Activated B cell treated with CpG ODN at 0.5 μM for 24 hours (primary cell): ENCODE measurements at regions not wholly inside any gene's neighbourhood (a gene's known extent, or its start where the extent isn't known, plus 50 kb on each side); places are given as distances from the start of the nearest gene placed in this dataset.

Experiments used
- ATAC-seq: fragments of 200-7000 bp; cut with Tn5 transposase; one replicate; pipeline ENCODE4 v1.10.0; 2021; ENCODE audit warnings: low read depth, mild to moderate bottlenecking, moderate library complexity
- CTCF ChIA-PET: fragments of 350-600 bp; sonication (Branson Sonifier 250); formaldehyde crosslinking; loops from one replicate; lab custom pipeline; 2021; ENCODE audit warnings: antibody characterized with exemption; lab: Charles Lee
- POLR2A ChIA-PET: fragments of 350-600 bp; sonication (Branson Sonifier 250); formaldehyde crosslinking; loops from one replicate; lab custom pipeline; 2021; ENCODE audit warnings: antibody characterized with exemption; lab: Charles Lee
- DNase-seq: peaks from one replicate; pipeline ENCODE4 v3.0.0; 2022
- H3K27ac Mint-ChIP-seq: one replicate; pipeline ENCODE4 v1.8.0; 2020; ENCODE audit warnings: mixed read lengths
- H3K27me3 Mint-ChIP-seq: one replicate; pipeline ENCODE4 v1.8.0; 2021; ENCODE audit warnings: mixed read lengths
- H3K36me3 Mint-ChIP-seq: one replicate; pipeline ENCODE4 v1.8.0; 2021; ENCODE audit warnings: low read depth, mixed read lengths
- H3K4me1 Mint-ChIP-seq: one replicate; pipeline ENCODE4 v1.8.0; 2021; ENCODE audit warnings: mixed read lengths
- H3K4me3 Mint-ChIP-seq: one replicate; pipeline ENCODE4 v1.8.0; 2020; ENCODE audit warnings: mild to moderate bottlenecking, mixed read lengths
- H3K9me3 Mint-ChIP-seq: one replicate; pipeline ENCODE4 v1.8.0; 2020; ENCODE audit warnings: mixed read lengths
- intact Hi-C: fragments of 100-400 bp; cut with micrococcal nuclease; formaldehyde crosslinking; loops from one replicate; pipeline ENCODE4 v1.15.1; 2024
- TF ChIP-seq, protein P1 (sequence below): fragments of 200-600 bp; IDR thresholded peaks from one replicate; pipeline ENCODE4 v1.8.0; 2022; ENCODE audit warnings: antibody characterized with exemption, mild to moderate bottlenecking

DNA sequence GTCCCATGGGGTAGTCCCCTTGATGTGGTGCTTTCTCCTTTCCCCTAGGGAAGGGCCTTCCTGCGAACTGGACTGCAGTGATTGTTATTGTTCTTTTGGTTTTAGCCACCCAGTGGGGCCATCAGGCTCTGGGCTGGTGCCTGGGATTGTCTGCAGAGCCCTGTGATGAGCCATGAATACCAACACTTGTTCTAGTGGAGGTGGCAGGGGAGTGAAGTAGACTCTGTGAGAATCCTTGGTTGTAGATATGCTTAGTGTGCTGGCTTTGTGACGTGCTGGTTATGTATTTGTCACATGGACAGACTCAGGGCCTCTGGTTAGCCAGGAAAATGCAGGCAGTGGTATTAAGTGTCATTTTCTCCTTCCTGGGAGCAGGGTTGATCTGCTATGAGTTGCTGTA, 51.8 kb upstream of the NDUFB4 start:
- Mint-ChIP-seq H3K4me1 (no peaks in the 10 kb centered on the region), H3K4me3 (no peak overlapping the region), H3K27me3 (peaks cover 15% of the 10 kb centered on the region), H3K9me3 (peaks cover 34% of the 10 kb centered on the region), H3K27ac (no peak overlapping the region), H3K36me3 (peaks cover 3% of the 10 kb centered on the region)
- DNase-seq (no peak), ATAC-seq (no peak)
- intact Hi-C loops = no loop called here
- CTCF ChIA-PET = no interaction called here
- POLR2A ChIA-PET = no interaction called here
- TF ChIP-seq, protein P1, sequence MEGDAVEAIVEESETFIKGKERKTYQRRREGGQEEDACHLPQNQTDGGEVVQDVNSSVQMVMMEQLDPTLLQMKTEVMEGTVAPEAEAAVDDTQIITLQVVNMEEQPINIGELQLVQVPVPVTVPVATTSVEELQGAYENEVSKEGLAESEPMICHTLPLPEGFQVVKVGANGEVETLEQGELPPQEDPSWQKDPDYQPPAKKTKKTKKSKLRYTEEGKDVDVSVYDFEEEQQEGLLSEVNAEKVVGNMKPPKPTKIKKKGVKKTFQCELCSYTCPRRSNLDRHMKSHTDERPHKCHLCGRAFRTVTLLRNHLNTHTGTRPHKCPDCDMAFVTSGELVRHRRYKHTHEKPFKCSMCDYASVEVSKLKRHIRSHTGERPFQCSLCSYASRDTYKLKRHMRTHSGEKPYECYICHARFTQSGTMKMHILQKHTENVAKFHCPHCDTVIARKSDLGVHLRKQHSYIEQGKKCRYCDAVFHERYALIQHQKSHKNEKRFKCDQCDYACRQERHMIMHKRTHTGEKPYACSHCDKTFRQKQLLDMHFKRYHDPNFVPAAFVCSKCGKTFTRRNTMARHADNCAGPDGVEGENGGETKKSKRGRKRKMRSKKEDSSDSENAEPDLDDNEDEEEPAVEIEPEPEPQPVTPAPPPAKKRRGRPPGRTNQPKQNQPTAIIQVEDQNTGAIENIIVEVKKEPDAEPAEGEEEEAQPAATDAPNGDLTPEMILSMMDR = no peak

DNA sequence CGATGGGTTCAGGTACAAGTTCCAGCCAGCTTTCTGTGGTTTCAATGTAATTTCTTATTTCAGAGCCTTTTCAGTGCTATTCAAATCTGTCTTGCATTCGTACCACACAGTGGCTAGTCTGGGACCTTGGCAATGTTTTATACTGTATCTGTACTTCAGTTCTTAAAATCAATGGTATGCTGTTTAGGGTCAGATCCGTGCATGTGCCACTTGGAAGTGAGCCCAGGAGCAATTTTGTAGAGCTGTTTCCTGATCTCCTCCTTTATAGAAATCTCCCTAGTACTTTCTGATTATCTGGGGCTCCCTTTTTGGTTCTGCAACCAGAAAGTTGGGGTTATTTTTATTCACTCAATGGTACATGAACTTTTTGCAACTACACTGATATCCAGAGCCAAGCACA, 59.5 kb upstream of the NDUFB4 start:
- Mint-ChIP-seq H3K9me3 (peaks cover 30% of the 10 kb centered on the region), H3K36me3 (peaks cover 3% of the 10 kb centered on the region), H3K27me3 (peaks cover 5% of the 10 kb centered on the region), H3K4me1 (no peaks in the 10 kb centered on the region), H3K27ac (no peak overlapping the region), H3K4me3 (no peak overlapping the region)
- ATAC-seq (no peak), DNase-seq (no peak)
- ChIA-PET CTCF (no interaction called here), POLR2A (no interaction called here)
- TF ChIP-seq, protein P1 = no peak
- intact Hi-C loops = no loop called here

DNA sequence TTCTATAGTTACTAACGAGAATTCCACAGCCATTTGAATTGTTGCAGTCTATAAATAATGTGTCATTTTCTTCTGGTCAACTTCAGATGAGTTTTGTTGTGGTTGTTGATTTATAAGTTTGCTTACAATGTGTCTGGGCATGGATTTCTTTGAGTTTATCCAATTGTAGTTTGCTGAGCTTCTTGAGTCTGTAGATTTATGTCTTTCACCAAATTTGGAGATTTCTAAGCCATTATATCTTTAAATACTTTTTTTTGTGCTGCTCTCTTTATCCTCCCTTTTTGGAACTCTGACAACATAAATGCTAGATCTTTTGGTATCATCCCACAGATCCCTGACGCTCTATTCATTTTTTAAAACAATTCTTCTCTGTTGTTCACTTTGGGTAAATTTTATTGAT, 63.2 kb upstream of the NDUFB4 start:
- DNase-seq (no peak), ATAC-seq (no peak)
- CTCF ChIA-PET = no interaction called here
- H3K4me3 Mint-ChIP-seq = no peak overlapping the region
- peaks cover 14% of the 10 kb centered on the region for H3K27me3 Mint-ChIP-seq
- H3K4me1 Mint-ChIP-seq = no peaks in the 10 kb centered on the region
- peaks cover 9% of the 10 kb centered on the region for H3K9me3 Mint-ChIP-seq
- H3K36me3 Mint-ChIP-seq = no peaks in the 10 kb centered on the region
- intact Hi-C loops = no loop called here
- H3K27ac Mint-ChIP-seq = no peak overlapping the region
- TF ChIP-seq, protein P1 = no peak
- POLR2A ChIA-PET = no interaction called here

DNA sequence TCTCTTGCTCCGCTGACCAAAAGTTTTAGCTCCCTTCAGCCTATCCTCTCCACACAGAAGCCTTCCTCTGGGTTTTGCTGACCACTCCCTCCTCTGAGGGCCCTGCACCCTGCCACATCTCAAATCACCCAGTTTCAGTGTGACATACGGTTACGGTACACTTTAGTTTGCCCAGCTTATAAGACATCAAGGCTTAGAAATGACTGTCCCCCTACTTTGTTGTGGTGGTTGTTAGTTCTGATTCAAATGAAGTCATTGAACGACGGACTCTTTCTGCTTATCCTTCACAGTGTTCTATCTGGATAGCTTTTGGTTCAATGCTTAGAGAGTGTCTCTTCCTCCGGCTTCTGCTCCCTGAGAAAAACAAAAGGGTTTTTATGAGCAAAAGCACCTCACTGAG, 68.0 kb upstream of the NDUFB4 start:
- no peak overlapping the region for H3K4me3 Mint-ChIP-seq
- ATAC-seq (no peak), DNase-seq (no peak)
- no peak overlapping the region for H3K27ac Mint-ChIP-seq
- ChIA-PET CTCF (no interaction called here), POLR2A (no interaction called here)
- H3K27me3 Mint-ChIP-seq = peaks cover 14% of the 10 kb centered on the region
- no peaks in the 10 kb centered on the region for H3K36me3 Mint-ChIP-seq
- peaks cover 4% of the 10 kb centered on the region for H3K9me3 Mint-ChIP-seq
- no peaks in the 10 kb centered on the region for H3K4me1 Mint-ChIP-seq
- TF ChIP-seq, protein P1 = no peak
- intact Hi-C loops = no loop called here

DNA sequence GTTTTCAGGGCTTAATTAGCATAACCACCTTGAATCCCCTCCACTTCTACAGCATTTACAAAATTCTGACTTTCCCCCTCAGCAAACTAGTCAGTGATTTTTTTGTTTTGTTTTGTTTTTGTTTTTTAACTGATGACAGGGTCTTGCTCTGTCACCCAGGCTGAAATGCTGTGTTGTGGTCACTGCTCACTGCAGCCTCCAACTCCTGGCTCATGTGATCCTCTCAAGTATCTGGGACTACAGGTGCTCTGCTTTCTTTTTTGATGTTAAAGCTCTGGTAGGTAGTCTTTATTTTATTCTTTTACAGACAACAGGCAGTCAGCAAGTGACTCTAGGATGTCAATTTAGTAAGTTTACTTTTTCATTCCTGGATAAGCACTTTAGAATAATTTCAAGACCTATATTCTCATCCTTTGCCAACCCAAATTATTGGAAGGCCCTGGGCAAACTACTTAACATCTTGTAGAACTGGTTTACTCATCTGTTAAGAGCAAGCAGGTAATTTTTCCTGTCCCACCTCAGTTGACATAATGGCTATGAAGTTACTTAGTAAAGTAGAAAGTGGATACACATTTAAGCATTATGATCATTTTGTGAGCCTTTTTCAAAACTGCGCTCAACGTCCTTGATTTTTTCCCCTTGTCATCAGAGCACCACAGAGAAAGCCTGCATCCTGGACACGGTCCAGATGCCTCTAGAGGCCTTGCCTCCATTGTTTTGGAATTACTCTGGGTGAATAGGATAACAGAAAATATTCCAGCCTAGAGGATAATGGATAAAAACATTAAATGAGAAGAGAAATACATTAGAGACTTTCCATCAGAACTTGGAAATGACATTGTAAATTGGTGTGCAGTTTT, 69.9 kb upstream of the NDUFB4 start:
- H3K4me1 Mint-ChIP-seq = no peaks in the 10 kb centered on the region
- ChIA-PET POLR2A (no interaction called here), CTCF (no interaction called here)
- ATAC-seq = no peak
- DNase-seq = no peak
- H3K9me3 Mint-ChIP-seq = no peaks in the 10 kb centered on the region
- H3K27me3 Mint-ChIP-seq = peaks cover 15% of the 10 kb centered on the region
- intact Hi-C loops = no loop called here
- H3K27ac Mint-ChIP-seq = no peak overlapping the region
- TF ChIP-seq, protein P1 = no peak
- H3K36me3 Mint-ChIP-seq = no peaks in the 10 kb centered on the region
- H3K4me3 Mint-ChIP-seq = no peak overlapping the region
